HG03175 (cell line): ENCODE measurements at regions not wholly inside any gene's neighbourhood (a gene's known extent, or its start where the extent isn't known, plus 50 kb on each side); places are given as distances from the start of the nearest gene placed in this dataset.

ENCODE experiments used
- ATAC-seq: cut with Tn5 transposase; IDR thresholded peaks from one replicate; pipeline ENCODE4 v1.9.1; 2021; ENCODE audit warnings: mild to moderate bottlenecking, moderate library complexity; ENCODE audit not compliant: unreplicated experiment

- ATAC-seq = peak; percentile 74
Measured at GRCh38 chr2:13006829-13007717, 290.3 kb downstream of the TRIB2 start.

DNA sequence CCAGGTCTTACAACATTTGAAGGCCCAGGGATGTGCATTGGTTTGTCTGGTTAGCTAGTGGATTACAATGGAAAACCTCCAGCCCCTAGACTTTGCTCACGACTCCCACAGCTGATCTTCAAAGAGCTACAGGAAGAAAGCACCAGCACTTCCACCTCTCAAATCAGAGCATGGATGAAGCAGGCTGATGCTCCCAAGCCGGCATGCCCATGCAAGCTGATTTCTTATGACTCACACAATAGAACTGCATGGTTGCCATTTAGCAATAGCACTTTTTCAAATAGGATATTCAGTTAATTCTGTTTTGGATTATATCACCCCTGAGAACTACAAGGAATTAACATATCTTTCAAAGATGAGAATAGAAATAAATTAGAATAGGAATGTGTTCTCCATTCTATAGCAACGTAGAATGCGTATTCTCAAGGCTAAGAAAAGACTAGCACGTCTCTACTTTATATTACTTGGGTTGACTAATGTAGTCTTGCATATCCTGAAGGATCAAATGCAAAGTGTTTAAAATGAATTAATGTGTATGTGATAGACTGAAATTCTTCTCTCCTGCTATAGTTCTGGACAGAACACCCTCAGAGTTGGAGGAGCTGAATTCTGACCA, 292.4 kb downstream of the TRIB2 start:
- no peak for ATAC-seq

DNA sequence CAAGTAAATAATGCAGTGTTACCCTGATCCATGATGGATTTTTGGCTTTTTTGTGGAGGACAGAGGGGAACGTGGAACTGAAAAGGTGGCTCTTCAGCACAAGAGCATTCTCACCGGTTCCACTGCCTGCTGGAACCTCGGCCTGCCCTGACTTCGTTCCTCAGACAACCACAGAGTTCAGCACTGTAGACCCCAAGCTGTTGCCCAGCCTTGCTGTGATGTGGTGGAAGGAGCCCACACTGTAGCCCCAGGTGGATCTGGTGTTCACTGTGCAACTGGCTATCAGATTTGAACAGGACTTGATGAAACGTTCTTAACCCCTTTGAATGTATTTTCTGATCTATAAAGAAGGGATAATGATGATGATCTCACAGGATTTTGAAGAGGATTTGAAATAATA, 293.5 kb downstream of the TRIB2 start:
- no peak for ATAC-seq

GRCh38 chr2:13014783-13015182, 298.0 kb downstream of the TRIB2 start:
- no peak for ATAC-seq

GRCh38 chr2:13015532-13016320, 299.0 kb downstream of the TRIB2 start:
- no peak for ATAC-seq

GRCh38 chr2:13018490-13018889, 301.8 kb downstream of the TRIB2 start:
- ATAC-seq = no peak

DNA sequence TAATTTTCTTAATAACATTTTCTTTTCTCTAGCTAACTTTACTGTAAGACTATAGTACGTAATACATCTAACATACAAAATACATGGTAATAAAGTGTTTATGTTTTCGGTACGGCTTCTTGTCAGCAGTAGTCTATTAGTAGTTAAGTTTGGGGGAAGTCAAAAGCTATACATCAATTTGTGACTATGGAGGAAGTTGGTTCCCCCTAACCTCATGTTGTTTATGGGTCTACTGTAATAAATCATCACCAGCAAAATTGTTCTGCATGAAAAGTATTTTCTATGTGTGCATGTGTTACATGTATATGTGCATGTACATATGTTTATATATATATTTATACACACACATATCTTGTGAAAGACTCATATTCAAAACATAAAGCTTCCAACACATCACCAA, 303.0 kb downstream of the TRIB2 start:
- ATAC-seq = no peak

GRCh38 chr2:13020469-13020868, 303.7 kb downstream of the TRIB2 start:
- ATAC-seq = no peak

DNA sequence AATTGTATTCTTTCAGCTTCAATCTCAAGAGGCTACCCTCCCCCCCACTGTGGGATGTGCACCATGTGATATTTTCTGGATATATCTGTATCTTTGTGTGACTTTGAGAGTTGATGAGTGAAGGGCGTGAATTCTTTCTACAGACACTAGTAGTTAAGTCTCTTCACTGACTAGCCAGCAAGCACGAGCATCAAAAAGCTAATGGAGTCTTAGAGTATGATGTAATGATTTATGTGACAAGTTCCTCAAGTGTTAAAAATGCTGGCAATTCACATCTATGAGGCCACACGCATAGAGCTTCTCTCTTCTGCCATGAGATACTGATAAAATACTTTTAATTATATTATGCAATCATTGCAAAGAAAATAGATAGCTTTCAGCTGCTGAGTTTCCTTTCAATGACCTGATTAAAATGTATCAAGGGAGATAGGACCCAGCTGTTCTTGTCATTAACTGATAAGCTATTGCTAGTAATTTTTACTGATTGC, 304.8 kb downstream of the TRIB2 start:
- no peak for ATAC-seq

GRCh38 chr2:13030606-13031005, 313.9 kb downstream of the TRIB2 start:
- ATAC-seq = no peak

DNA sequence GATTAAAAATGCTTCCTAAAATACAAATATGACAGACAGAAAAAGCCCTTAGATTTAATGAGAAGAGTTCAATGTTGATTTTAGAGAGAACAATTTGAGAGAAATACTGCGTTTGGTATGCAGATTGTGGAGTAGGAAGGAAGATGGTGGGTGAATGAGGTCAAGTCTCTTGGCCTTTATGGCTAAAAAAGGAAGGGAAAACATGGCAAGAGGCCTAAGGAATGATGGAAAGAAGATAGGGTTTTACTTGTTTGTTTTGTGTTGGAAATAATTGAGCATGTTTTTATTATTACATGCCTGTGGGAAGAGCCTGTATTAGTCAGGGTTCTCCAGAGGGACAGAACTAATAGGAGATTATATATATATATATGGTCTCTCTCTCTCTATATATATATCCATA, 318.1 kb downstream of the TRIB2 start:
- no peak for ATAC-seq

DNA sequence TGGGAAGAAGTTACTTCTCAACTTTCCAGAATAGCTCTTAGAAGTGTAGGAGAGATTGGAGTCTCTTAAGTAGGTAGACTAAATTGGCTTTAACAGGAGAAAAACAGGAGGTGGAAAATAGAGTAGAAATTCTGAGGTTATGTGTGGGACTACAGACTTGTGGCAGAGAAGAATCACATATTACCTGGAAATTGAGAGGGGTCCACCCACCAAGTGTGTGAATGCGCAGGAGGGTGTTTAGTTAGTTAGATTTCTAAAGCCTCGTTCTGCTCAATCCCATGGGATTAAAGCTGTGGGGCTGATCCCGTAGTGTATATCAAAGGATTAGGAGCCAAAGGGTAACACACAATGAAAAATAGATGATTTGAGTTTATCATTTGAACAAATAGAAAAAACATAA, 319.1 kb downstream of the TRIB2 start:
- no peak for ATAC-seq

DNA sequence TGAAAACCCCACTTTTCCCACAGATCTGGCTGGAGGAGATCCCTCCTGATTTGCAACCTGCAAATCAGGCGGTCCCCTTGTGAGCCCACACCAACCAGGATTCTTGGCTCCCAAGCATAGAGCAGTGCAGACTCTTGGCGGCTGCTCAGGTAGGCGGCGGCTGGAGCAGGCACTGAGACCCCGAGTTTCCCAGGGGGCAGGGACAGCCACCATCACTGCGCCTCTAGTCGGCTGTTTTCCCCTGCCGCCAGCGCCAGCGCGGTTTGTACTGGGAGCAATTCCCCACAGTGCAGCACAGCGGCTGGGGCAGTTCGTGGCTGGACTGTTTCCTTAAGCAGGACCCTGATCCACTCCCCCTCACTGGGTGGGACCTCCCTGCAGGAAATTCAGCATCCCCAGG, 323.3 kb downstream of the TRIB2 start:
- ATAC-seq = no peak

DNA sequence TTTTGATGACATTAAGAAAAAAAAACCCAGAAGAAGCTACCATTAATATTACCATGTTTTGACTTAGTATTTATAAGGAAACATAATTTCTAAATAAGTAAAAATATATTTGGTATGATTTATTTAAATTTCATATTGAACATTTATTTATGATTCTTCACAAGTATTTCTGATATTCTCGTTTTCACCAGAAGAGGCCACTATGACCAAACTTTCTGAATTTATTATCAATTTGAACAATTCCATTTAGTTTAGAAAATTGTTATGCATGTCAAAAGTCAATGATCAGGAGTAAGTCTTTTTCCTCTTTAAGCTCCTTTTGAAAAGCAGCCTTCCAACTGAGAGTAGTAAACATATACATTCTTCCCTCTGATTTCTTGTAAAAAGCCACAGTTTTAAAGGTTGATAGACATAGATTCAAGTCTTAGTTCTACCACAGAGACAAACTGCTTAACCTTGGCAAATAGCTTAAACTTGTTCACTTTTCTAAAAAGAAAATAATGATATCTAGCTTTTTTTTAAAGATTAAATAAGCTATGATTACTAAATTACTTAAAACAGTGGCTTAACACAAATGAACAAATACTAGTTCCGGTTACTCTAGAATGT, 329.9 kb downstream of the TRIB2 start:
- no peak for ATAC-seq

- ATAC-seq = no peak
Measured at GRCh38 chr2:13050764-13051163, 334.0 kb downstream of the TRIB2 start.

DNA sequence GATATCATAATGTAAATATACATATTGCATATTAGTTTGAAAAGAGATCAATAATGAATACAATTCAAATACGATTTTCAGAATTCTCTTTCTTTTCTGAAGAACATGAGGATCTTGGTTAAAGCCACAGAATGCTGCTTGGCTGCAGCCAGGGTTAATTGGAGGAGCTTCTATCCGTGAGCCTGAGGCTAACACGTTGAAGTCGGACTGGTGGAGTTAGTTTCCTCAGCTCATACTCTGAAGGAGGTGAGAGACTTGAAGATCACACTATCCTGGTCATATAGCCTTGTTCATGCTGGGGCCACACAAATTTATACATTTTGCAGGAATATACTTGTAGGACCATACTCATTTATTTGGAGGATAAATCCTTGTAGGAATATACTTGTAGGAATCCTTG, 335.8 kb downstream of the TRIB2 start:
- ATAC-seq = no peak

GRCh38 chr2:13056259-13056843, 339.6 kb downstream of the TRIB2 start:
- ATAC-seq = no peak

GRCh38 chr2:13057671-13058070, 340.9 kb downstream of the TRIB2 start:
- ATAC-seq = no peak

DNA sequence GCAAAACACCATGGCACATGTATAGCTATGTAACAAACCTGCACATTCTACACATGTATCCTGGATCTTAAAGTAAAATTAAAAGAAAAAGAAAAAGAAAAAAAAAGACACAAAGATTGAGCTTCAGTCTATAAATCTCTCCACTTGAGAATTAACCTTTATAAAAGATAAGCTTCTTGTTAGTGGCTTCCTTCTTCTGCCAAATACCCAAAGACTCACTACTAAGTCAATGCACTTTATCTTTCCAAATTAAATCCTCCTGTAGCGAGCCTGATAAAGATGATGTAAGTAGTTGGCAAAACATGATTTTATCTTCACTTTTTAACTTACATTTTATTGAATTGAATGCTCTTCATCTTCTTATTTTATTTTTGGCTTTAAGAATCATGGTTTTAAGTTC, 349.9 kb downstream of the TRIB2 start:
- no peak for ATAC-seq

- no peak for ATAC-seq
Measured at GRCh38 chr2:13067508-13067907, 350.8 kb downstream of the TRIB2 start.

DNA sequence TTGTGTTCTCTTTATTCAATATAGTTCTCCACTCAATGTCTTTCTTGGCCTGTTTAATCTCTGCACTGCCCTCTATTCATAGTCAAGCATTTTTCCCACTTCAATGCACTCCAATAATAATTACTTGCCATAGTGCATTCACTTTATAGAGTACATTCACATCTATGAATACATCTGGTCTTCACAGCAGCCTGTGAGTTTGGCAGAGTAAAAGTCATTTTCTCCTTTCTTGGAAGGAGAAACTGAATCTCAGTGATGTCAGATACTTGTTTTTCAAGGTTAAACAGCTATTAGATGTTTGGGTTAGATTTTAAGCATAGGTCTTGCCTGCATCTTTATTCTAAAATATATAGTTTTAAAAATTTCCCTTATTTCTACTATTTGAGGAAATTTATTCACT, 373.2 kb downstream of the TRIB2 start:
- no peak for ATAC-seq
